ENCODE measurements at regions not wholly inside any gene's neighbourhood (a gene's known extent, or its start where the extent isn't known, plus 50 kb on each side); places are given as distances from the start of the nearest gene placed in this dataset.

DNA sequence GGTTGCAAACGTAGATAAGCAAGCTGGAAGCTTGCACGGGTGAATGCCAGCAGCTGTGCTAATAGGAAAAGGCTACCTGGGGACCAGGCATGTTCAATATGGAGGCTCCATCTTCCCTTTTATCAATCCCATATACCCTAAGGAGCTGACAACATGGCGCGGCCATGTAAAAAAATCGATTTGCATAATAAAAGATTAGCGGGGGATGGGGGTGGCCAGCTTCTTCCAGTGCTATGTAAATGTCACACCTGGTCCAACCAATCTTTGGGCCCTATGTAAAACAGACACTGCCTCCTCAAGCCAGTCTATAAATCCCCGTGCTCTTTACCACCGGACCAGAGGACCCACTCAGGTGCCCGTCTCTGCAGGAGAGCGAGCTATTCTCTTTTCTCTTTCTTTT is 128.2 kb downstream of the GPAT3 start:
- no peaks in the 10 kb centered on the region for H3K27me3 ChIP-seq (ENCODE audit: insufficient read depth, low read length)
- H2AFZ ChIP-seq (ENCODE audit: low read length) = no peak overlapping the region
- no peak overlapping the region for H3K56ac ChIP-seq (ENCODE audit: insufficient read length, low read depth, low read length)
- H3K23me2 ChIP-seq (ENCODE audit: insufficient read length, low read depth, low read length, poor library complexity, severe bottlenecking) = no peaks in the 10 kb centered on the region
- H3K23ac ChIP-seq (ENCODE audit: insufficient read length, low read depth, low read length) = no peak overlapping the region
- H4K8ac ChIP-seq (replicated peaks; ENCODE audit: insufficient read length, low read depth, low read length) = no peak overlapping the region
- H2AK5ac ChIP-seq (ENCODE audit: insufficient read length, low read length) = no peak overlapping the region
- H3K9me3 ChIP-seq (ENCODE audit: control insufficient read depth, low read depth, low read length) = no peaks in the 10 kb centered on the region
- H2BK15ac ChIP-seq (ENCODE audit: low read depth, low read length) = no peak overlapping the region
- no peaks in the 10 kb centered on the region for H3K27me3 Mint-ChIP-seq (ENCODE audit: low read depth)
- H2BK20ac ChIP-seq (ENCODE audit: low read depth, low read length, poor library complexity, severe bottlenecking) = no peak overlapping the region
- no peak overlapping the region for H3T11ph ChIP-seq (ENCODE audit: low read length)
- no peaks in the 10 kb centered on the region for H3K79me2 ChIP-seq (ENCODE audit: insufficient read depth, low read length)
- H2BK12ac ChIP-seq (ENCODE audit: insufficient read length, low read depth, low read length) = no peak overlapping the region
- no peaks in the 10 kb centered on the region for H4K20me1 ChIP-seq (ENCODE audit: control insufficient read depth, insufficient read depth, insufficient read length)
- H3K9me3 Mint-ChIP-seq = peaks cover 0 to 1% of the 10 kb centered on the region in 2 experiments; a peak in 1 of 5 replicates
- no CpG with 5 or more reads among the region's 10 CpGs for WGBS (ENCODE audit: extremely low coverage, insufficient read length, low lambda C conversion rate)
- no peaks in the 10 kb centered on the region for H3K79me1 ChIP-seq (ENCODE audit: insufficient read depth, low read depth, low read length, poor library complexity, severe bottlenecking)
- H3K18ac ChIP-seq (ENCODE audit: insufficient read length, low read depth, low read length) = no peak overlapping the region
- DNase-seq = no peak
- no peak overlapping the region for H3K4ac ChIP-seq (ENCODE audit: low read depth, low read length)
- no peaks in the 10 kb centered on the region for H3K36me3 Mint-ChIP-seq (ENCODE audit: insufficient read depth in 1 of 3, low read depth in 3 of 3)
- no peak overlapping the region for H3K4me3 Mint-ChIP-seq
- H3K14ac ChIP-seq (ENCODE audit: insufficient read depth, low read length) = no peak overlapping the region
- H3K4me1 Mint-ChIP-seq = peaks cover 21 to 24% of the 10 kb centered on the region in 2 experiments
- H3K4me1 ChIP-seq (ENCODE audit: insufficient read depth, low read length) = peaks cover 3% of the 10 kb centered on the region; the same call in 1 of the 2 replicates
- no peak overlapping the region for H3K27ac Mint-ChIP-seq
- H4K5ac ChIP-seq (ENCODE audit: insufficient read length, low read depth, low read length) = no peak overlapping the region
- TF ChIP-seq, protein P1, sequence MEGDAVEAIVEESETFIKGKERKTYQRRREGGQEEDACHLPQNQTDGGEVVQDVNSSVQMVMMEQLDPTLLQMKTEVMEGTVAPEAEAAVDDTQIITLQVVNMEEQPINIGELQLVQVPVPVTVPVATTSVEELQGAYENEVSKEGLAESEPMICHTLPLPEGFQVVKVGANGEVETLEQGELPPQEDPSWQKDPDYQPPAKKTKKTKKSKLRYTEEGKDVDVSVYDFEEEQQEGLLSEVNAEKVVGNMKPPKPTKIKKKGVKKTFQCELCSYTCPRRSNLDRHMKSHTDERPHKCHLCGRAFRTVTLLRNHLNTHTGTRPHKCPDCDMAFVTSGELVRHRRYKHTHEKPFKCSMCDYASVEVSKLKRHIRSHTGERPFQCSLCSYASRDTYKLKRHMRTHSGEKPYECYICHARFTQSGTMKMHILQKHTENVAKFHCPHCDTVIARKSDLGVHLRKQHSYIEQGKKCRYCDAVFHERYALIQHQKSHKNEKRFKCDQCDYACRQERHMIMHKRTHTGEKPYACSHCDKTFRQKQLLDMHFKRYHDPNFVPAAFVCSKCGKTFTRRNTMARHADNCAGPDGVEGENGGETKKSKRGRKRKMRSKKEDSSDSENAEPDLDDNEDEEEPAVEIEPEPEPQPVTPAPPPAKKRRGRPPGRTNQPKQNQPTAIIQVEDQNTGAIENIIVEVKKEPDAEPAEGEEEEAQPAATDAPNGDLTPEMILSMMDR (conservative IDR thresholded peaks at IDR 0.05) = no peak
- no peak overlapping the region for H4K91ac ChIP-seq (ENCODE audit: insufficient read length, low read depth, low read length)
- H3K9ac ChIP-seq (ENCODE audit: extremely low read depth, insufficient read length, low read length) = no peak overlapping the region
- H3K27ac ChIP-seq (ENCODE audit: insufficient read length, low read depth, low read length) = no peak overlapping the region
- no peak overlapping the region for H3K4me2 ChIP-seq (ENCODE audit: insufficient read depth, insufficient read length, low read length)
- H2BK120ac ChIP-seq (ENCODE audit: low read depth, low read length, poor library complexity, severe bottlenecking) = no peak overlapping the region
- H2BK5ac ChIP-seq (ENCODE audit: insufficient read length, low read length) = no peak overlapping the region
